Loucy (cell line): ENCODE measurements at regions not wholly inside any gene's neighbourhood (a gene's known extent, or its start where the extent isn't known, plus 50 kb on each side); places are given as distances from the start of the nearest gene placed in this dataset.

Experiments
- CTCF ChIP-seq: fragments of 200-600 bp; sonication (generic); conservative IDR thresholded peaks from 2 replicates; pipeline ENCODE4 v1.5.1; 2014; ENCODE audit warnings: mild to moderate bottlenecking, antibody characterized with exemption, low read length
- EZH2phosphoT487 ChIP-seq: fragments of 200-600 bp; IDR thresholded peaks from 2 replicates; pipeline ENCODE4 v1.6.1; 2018; ENCODE audit warnings: antibody characterized with exemption, mild to moderate bottlenecking, moderate library complexity, borderline replicate concordance

- TF ChIP-seq CTCF (no peak), EZH2phosphoT487 (no peak)
Observed at GRCh38 chr16:7765079-7765550, 432.5 kb downstream of the RBFOX1 start.
